ENCODE measurements at regions not wholly inside any gene's neighbourhood (a gene's known extent, or its start where the extent isn't known, plus 50 kb on each side); places are given as distances from the start of the nearest gene placed in this dataset.

DNA sequence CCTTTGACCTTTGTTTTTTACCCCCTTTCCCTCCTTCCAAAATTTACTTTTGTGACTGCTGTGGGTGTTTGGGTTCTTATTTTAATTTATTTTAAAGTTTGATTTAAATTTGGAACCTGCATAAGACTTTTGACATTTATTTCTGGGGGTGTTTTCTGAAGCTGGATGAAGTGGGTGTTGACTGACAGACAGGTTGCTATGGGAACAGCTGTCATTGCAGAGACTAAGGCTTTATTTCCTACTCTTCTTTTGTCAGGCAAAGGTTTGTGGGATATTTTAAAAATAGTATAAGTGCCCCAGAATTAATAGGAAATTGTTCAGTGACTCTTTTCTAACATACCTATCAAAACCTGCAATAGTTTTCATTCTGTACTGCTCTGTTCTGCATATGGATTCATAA is 290.8 kb upstream of the ESRRG start:
- ChIA-PET CTCF (no interaction called here), POLR2A (no interaction called here)

DNA sequence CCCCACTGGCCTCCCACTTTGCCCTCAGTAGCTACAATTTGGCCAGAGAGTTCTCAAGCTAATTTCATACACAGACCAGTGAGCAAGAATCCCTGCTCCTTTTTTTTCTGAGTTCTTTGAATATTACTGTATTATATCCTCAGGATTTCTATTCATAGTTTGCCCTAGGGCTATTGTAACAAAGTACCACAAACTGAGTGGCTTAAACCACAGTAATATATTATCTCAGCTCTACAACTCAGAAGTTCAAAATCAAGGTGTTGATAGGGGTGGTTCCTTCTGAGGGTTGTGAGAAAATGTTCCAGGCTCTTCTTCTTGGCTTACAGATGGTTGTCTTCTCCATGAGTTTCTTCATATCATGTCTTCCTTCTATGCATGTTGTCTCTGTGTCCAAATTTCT is 289.4 kb upstream of the ESRRG start:
- POLR2A ChIA-PET, result no interaction called here
- CTCF ChIA-PET, result no interaction called here
- no peak overlapping the region for H3K4me3 ChIP-seq (ENCODE audit: low read depth, low read length)
- no peak for DNase-seq (ENCODE audit: low read depth, low spot score)
- TF ChIP-seq, protein P1, sequence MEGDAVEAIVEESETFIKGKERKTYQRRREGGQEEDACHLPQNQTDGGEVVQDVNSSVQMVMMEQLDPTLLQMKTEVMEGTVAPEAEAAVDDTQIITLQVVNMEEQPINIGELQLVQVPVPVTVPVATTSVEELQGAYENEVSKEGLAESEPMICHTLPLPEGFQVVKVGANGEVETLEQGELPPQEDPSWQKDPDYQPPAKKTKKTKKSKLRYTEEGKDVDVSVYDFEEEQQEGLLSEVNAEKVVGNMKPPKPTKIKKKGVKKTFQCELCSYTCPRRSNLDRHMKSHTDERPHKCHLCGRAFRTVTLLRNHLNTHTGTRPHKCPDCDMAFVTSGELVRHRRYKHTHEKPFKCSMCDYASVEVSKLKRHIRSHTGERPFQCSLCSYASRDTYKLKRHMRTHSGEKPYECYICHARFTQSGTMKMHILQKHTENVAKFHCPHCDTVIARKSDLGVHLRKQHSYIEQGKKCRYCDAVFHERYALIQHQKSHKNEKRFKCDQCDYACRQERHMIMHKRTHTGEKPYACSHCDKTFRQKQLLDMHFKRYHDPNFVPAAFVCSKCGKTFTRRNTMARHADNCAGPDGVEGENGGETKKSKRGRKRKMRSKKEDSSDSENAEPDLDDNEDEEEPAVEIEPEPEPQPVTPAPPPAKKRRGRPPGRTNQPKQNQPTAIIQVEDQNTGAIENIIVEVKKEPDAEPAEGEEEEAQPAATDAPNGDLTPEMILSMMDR (IDR thresholded peaks at IDR 0.05; ENCODE audit: insufficient read depth, low read length, missing control alignments), result no peak

More for the DNA sequence above, 290.8 kb upstream of the ESRRG start:
- no peak overlapping the region for H3K4me3 ChIP-seq (ENCODE audit: low read depth, low read length)
- DNase-seq (ENCODE audit: low read depth, low spot score), result no peak
- TF ChIP-seq, protein P1 (IDR thresholded peaks at IDR 0.05; ENCODE audit: insufficient read depth, low read length, missing control alignments), result no peak

- POLR2A ChIA-PET, result no interaction called here
- no peak overlapping the region for H3K4me3 ChIP-seq (ENCODE audit: low read depth, low read length)
- CTCF ChIA-PET, result no interaction called here
- no peak for DNase-seq (ENCODE audit: low read depth, low spot score)
- TF ChIP-seq, protein P1 (IDR thresholded peaks at IDR 0.05; ENCODE audit: insufficient read depth, low read length, missing control alignments), result no peak
Measured at GRCh38 chr1:217011097-217011496, 287.9 kb upstream of the ESRRG start.

DNA sequence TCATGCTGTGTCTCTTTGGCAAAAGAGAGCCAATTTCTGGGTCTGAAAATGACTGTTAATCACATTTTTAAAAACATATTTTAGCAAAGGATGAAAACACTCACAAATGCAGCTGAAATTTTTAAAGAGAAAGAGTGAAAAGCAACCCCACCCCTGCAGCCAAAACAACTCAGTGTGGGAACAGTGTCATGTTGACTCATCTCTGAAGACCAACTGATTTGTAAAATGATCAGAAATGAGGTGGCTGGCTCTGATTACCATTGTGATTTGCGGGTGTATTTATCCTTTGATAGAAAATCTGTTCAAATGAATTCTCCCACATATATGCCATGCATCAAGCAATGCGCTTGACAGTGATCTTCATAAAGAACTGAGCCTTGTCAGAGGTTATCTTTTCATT is 287.0 kb upstream of the ESRRG start:
- TF ChIP-seq, protein P1 (IDR thresholded peaks at IDR 0.05; ENCODE audit: insufficient read depth, low read length, missing control alignments), result no peak
- CTCF ChIA-PET, result no interaction called here
- POLR2A ChIA-PET, result no interaction called here
- DNase-seq (ENCODE audit: low read depth, low spot score), result no peak
- no peak overlapping the region for H3K4me3 ChIP-seq (ENCODE audit: low read depth, low read length)

DNA sequence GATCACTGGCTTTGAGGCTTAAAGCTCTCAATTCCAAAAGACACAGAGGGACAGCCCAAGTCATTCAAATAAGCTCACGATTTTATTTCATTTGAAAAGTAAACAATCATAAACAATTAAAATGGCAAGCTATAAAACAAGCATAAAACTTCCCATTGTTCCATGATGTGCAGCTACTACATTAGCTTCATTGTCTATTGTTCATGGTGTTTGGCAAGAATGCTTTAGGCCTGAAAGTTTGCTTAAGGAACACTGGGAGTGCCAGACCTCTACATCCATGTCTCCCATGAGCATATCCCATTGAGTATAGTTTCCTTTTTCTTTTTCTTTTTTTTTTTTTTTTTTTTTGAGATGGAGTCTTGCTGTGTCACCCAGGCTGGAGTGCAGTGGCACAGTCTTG is 286.1 kb upstream of the ESRRG start:
- ChIA-PET POLR2A (no interaction called here), CTCF (no interaction called here)

DNA sequence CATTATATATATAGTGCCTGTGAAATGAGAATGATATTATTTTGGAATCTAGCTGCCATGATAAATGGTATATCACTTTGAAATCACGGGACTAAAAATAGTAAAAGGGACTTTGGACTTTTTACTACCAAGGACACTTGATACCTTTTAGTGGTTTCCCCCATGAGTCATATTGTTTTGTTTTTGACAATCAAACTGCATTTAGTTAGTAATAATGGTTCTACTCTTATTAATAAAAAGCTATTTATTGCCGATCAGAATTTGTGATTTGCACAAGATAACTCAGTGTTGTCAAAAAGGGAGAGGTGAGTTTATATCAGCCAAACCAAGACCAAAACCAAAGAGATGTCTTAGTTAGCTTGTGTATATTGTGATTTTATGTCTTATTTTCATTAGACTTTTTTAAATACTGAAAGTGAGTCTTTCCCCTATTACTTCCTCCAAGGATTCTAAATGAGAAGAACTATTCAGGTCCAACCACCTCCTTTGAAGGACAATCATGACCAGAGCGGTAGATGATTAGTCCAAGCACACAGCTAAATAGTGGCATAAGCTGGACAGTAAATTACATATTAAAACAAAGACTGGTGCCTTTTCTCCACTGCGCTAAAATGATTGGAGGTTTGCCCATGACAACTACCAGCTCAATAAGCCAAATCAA is 281.7 kb upstream of the ESRRG start:
- H3K4me3 ChIP-seq (ENCODE audit: low read depth, low read length), result no peak overlapping the region
- ChIA-PET POLR2A (no interaction called here), CTCF (no interaction called here)
- TF ChIP-seq, protein P1 (IDR thresholded peaks at IDR 0.05; ENCODE audit: insufficient read depth, low read length, missing control alignments), result no peak
- no peak for DNase-seq (ENCODE audit: low read depth, low spot score)

More for the DNA sequence above, 286.1 kb upstream of the ESRRG start:
- no peak for DNase-seq (ENCODE audit: low read depth, low spot score)
- no peak overlapping the region for H3K4me3 ChIP-seq (ENCODE audit: low read depth, low read length)
- TF ChIP-seq, protein P1 (IDR thresholded peaks at IDR 0.05; ENCODE audit: insufficient read depth, low read length, missing control alignments), result no peak
